ENCODE measurements at regions not wholly inside any gene's neighbourhood (a gene's known extent, or its start where the extent isn't known, plus 50 kb on each side); places are given as distances from the start of the nearest gene placed in this dataset.

DNA sequence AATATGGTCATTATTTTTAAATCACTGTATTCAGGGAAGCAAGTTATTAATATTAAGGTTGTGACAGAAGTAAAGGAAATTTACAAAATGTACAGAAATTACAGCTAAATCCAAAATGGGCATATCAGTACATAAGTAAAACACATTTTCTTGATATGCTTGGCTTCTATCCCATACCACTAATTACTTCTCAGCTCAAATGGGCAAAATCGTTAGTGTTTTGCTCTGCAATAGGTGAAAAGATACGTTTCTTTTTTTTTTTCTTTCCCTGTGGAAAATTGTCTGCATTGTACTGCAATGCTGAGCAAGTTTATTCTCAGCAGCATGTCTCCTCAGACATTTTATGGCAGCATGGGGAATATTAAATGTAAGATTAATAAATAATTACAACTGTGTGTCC, 77.1 kb upstream of the PRMT6 start:
- TF ChIP-seq, protein P1, sequence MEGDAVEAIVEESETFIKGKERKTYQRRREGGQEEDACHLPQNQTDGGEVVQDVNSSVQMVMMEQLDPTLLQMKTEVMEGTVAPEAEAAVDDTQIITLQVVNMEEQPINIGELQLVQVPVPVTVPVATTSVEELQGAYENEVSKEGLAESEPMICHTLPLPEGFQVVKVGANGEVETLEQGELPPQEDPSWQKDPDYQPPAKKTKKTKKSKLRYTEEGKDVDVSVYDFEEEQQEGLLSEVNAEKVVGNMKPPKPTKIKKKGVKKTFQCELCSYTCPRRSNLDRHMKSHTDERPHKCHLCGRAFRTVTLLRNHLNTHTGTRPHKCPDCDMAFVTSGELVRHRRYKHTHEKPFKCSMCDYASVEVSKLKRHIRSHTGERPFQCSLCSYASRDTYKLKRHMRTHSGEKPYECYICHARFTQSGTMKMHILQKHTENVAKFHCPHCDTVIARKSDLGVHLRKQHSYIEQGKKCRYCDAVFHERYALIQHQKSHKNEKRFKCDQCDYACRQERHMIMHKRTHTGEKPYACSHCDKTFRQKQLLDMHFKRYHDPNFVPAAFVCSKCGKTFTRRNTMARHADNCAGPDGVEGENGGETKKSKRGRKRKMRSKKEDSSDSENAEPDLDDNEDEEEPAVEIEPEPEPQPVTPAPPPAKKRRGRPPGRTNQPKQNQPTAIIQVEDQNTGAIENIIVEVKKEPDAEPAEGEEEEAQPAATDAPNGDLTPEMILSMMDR (IDR thresholded peaks at IDR 0.05) = no peak
- TF ChIP-seq POLR2AphosphoS5 (IDR thresholded peaks at IDR 0.05; ENCODE audit: insufficient read depth in 1 of 2, low read depth in 1 of 2) (no peak), POLR2A (IDR thresholded peaks at IDR 0.05) (no peak)
